GM18511 (cell line): ENCODE measurements at regions not wholly inside any gene's neighbourhood (a gene's known extent, or its start where the extent isn't known, plus 50 kb on each side); places are given as distances from the start of the nearest gene placed in this dataset.
"Not testable (repeated sequence)": the region's sequence is repeated elsewhere in the genome, so short reads cannot be mapped to it uniquely, and the experiment has no call there.

ENCODE experiments used
- ATAC-seq: cut with Tn5 transposase; IDR thresholded peaks from one replicate; pipeline ENCODE4 v1.9.1; 2021; ENCODE audit warnings: mild to moderate bottlenecking, moderate library complexity; ENCODE audit not compliant: unreplicated experiment

DNA sequence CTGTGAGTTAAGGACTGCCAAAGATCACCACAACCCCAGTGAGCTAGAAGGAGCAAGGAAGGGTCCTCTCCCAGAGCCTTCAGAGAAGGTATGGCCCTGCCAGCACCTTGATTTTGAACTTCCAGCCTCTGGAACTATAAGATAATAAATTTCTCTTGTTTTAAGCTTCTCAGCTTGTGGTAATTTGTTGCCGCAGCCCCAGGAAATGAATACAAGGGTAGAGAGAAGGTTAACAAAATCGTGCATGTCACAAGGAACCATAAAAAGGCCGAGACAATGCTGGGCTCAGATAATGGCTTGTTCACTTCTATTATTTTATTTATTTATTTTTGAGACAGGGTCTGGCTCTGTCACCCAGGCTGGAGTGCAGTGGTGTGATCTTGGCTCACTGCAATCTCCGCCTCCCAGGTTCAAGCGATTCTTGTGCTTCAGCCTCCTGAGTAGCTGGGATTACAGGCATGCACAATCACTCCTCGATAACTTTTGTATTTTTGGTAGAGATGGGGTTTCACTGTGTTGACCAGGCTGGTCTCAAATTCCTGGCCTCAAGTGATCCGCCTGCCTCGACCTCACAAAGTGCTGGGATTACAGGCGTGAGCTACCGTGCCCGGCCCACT lies 71.5 kb downstream of the WSB1 start:
- not testable (repeated sequence) for ATAC-seq

DNA sequence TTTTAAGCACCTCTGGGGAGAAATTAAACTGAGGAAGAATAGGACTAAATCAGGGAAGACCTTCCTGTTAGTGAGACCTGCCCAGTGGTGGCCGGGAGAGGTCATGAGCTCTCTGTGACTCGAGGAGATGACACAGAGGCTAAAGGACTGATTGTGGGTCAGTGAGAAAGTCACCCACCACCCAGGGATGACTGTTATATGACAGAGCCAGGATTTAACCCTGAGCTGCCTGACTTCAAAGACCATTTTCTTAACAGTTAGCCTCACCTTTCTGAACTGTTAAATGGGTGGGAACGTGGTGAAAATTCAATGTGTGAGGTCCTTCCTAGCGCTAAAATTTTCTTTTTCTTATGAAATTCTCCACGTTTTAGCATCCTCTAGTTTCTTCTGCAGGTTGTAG lies 72.5 kb downstream of the WSB1 start:
- ATAC-seq = no peak

DNA sequence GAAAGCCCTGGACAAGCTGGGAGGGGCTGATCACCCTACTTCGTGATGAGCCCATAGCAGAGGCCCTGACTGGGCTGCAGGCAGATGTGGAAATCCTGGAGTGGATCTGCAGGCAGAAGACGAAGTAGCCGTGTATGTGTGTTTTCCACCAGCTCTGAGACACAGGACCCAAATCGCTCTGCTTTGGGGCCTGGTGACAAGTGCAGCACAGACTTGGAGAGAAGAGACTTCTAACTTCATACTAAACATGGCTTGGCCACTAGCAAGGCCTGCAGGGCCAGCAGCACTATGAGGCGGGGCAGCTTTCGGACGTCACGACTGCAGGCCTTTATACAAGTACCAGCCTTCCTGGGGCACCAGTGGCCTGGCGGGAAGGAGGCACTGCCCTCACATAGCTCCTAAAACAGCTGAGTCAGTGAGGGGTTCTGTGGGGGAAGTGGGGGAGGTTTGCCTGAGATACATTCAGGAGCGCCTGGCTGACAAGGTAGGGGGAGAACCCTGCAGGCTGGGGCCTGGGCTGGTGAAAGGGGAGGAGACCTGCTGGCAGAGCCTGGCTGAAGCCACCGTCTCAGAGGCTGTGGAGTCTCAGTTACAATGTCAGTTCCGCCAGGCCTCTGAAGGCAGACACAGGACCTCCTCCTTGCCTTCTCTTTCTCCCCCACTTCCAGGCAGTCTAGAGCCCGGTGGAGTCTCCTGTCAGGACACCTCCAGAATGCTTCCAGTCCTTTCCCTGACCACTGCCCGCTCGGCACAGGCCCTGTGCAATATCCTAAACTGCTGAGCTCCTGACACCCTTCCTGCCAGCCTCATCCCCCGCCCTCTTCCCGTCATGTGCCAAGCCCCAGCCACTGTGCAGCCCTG lies 73.4 kb downstream of the WSB1 start:
- ATAC-seq = no peak

DNA sequence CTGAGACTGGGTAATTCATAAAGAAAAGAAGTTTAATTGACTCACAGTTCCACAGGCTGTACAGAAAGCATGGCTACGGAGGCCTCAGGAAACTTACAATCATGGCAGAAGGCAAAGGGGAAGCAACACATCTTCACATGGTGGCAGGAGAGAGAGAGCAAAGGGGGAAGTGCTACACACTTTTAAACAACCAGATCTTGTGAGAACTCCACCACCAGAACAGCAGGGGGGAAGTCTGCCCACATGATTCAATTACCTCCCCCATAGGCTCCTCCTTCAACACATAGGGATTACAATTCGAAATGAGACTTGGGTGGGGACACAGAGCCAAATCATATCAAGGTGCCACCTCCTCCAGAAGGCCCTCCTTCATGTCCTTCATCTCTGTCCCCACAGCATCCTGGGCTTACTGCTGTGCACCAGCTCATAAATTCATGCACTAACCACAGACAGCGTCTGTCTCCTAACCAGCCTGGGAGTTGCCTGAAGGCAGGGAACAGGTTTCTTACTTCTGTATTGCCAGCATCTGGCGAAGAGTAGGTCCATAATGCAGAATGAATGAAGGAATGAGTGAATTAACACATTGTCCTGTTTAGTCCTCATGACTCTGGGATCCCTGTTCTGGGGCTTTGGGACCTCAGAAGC lies 74.4 kb downstream of the WSB1 start:
- no peak for ATAC-seq

DNA sequence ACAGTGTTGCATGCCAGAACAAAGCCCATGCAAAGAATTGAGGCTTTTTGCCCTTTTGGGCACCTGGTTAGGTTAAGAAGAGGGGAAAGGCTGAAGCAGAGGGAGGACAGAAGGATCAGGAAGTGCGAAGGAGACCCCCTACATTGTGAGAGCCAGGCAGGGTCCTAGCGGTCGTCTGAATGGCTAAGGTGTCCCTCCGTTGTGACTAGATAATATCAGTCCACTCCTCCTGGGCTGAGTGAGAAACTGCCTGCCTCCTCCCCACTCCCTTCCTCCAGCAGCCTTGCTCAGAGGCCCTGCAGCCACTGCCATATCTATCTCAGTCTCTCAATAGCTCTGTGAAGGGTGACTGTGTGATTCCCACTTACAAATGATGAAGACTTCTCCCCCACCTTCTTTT lies 75.1 kb downstream of the WSB1 start:
- ATAC-seq = no peak

DNA sequence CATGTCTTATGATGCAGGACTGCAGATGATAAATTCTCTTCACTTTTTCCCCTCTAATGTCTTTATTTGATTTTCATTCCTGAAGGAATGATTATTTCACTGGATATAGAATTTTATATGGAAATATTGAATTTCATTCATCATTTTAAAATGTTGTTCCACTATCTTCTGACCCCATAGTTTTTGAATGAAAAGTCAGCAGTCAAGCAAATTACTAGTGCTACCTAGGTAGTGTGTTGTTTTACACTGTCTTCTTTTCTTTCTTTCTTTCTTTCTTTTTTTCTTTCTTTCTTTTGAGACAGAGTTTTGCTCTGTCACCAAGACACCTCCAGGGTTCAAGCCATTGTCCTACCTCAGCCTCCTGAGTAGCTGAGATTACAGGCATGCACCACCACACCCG lies 76.9 kb downstream of the WSB1 start:
- no peak for ATAC-seq

DNA sequence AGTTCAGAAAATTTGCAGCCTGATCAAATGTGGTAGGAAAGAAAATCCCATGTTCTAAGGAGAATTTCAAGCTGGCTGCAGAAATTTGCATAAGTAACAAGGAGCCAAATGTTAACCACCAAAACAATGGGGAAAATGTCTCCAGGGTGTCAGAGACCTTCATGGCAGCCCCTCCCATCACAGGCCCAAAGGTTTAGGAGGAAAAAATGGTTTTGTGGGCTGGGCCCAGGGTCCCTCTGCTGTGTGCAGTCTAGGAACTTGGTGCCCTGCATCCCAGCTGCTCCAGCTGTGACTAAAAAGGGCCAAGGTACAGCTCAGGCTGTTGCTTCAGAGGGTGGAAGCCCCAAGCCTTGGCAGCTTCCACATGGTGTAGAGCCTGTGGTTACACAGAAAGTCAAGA lies 79.8 kb downstream of the WSB1 start:
- ATAC-seq = not testable (repeated sequence)

DNA sequence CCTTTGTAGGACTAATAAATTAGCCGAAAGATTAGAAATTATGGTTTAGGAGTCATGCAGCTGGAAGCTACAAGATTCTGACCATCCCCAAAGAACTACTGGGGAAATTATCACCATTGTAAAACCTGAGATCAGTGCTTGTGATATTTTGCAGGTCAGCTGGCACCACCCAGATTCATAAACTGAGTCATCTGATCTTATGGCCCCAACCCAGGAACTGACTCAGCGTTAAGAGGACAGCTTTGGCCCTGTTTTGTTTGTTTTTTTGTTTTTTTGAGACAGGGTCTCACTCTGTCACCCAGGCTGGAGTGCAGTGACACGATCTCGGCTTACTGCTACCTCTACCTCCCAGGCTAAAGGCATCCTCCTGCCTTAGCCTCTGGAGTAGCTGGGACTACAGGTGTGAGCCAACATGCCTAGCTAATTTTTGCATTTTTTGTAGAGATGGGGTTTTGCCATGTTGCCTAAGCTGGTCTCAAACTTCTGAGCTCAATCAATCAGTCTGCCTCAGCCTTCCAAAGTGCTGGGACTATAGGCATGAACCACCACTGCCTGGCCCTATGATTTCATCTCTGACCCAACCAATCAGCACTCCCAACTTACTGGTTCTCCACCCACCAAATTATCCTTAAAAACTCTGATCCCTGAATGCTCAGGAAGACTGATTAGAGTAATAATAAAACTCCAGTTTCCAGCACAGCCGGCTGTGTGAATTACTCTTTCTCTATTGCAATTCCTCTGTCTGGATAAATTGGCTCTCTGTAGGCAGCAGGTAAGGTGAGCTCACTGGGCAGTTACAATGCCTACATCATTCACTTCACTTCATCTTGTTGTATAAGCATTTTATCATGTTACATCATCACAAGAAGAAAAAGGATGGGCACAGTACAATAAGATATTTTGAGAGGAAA lies 79.4 kb upstream of the KSR1 start:
- no peak for ATAC-seq

DNA sequence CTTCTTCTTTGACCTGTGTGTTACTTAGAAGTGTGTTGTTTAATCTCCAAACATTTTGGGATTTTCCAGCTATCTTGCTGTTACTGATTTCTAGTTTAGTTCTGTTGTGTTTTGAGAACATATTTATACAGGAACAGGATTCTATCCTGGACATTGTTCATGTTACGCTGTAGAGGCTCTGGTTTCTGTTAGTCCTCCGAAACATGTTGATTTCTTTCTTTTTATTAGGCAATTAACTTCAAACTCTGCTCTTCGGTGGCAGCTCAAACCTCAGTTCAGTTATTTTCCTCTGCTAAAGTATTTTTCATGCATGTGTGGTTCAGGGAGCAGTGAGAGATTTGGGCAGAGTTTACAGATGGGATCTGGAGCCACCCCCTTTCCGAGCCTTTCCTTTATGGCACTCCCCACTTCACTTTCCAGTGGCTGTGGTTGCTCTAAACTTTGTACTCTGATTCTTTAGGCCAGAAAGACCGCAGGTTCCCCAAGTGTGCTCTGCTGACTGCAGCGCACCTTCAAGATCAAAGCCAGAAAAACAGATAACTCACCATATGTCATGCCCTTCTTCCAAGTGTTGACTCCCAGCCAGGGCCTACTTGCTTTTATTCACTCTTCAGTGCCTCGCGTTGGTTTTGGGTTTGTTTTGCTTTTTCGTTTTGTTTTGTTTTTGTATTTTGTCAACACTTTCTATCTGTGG lies 77.6 kb upstream of the KSR1 start:
- ATAC-seq = no peak

DNA sequence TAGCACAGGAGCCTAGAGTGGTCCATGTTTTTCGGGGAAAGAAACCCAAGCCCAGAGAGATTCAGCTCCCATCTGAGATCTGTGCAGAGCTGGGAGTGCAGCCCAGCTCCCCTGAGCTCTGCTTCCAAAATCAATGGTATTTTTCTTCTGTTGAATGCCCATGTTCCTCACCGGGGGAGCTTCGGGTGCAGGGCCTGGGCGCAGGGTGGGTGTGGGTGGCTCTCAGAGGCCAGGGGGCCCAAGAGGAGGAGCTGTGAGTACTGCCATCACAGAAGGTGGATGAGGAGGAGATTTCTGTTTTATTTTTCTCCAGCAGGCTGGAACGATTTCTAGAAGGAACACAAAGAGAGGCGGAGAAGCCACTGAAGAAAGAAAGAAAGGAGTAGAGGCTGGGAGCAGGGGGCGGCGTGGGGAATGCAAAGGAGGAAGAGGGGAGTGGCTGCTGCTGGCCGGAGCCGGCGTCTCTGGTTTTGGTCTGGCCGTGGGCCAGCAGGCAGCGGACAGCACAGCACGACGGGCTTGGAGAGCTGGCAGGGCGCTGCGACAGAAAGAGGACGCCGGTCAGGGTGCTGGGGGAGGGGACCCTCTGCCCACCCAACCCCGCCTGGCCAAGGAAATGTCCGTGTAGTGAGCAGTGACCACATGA lies 76.2 kb upstream of the KSR1 start:
- ATAC-seq = no peak

DNA sequence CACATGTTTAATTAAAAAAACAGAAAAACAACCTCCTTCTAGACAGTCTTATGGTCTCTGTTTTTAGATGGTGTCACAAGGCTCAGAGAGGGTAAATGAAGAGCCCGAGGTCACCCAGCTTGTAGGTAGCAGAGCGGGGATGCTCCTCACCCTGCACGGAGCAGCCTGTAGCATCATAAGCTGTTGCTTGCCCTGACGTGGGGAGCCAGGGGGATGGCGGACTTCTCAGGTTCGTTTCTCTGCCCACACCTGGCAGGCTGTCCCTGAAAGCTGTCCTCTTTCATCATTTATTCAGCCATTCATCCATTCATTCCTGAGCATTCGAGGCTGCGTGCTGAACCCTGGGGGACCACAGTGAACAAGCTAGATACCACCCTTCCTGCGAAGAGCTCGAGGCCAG lies 75.7 kb upstream of the KSR1 start:
- no peak for ATAC-seq

DNA sequence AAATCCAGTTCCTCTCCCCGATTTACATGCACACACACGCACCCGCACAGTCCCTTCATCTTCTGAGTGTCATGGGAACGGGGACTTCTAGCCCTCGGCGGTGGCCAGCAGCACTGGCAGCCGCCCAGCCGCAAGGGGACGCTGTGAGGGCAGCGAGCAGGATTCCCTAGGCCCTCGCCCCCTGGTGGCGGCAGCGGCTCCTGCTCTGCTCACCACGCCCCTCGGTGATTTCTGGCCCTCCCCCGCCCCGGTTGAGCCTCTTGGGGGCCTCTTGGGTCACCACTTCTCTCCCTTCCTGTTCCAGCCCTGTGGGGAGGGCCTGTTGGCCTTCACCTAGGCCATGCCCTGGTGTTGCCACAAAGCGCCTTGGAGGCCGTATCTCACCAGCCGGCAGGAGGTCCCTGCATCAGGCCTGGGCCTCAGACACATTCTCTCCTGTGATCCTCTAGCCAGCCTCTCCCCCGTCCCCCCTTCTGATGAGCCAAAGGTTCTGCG lies 75.2 kb upstream of the KSR1 start:
- peak; percentile 75 for ATAC-seq

DNA sequence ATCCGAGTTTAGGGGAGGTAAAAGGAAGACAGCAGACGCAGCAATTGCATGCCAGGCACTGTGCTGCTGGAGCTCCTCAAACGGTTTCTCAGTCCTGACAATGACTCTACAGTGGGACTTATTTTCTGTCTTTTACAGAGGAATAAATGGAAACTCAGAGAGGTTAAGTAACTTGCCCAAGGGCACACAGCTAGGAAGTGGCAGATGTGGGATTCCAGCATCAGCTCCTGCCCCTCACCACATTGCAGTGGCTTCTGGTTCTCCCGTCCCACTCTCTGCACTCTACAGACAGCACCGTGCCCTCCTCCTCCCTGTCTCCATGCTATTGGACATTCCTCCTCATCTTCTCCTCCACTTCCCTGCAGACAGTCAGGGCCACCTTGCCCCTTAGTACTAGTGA lies 74.2 kb upstream of the KSR1 start:
- no peak for ATAC-seq

DNA sequence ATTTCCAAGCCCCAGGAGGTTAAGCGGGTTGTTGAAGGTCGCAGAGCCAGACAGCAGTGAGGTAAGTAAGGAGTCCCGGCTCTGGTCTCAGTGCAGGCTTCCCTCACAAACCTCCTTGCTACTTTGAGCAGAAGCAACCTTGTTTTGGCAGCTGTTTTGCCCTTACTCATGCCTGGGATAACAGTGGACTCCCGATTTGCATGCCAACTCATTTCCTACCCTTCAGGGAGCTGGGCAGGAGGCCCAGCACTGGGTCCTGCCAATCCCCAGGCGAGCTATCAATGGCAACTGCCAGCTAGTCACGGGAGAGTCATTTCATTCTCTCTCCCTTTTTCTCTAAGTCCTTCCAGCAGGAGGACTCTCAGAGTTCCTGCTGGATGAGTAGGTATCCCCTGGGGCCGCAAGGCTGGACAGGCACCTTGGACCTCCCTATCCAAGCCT lies 72.0 kb upstream of the KSR1 start:
- no peak for ATAC-seq

DNA sequence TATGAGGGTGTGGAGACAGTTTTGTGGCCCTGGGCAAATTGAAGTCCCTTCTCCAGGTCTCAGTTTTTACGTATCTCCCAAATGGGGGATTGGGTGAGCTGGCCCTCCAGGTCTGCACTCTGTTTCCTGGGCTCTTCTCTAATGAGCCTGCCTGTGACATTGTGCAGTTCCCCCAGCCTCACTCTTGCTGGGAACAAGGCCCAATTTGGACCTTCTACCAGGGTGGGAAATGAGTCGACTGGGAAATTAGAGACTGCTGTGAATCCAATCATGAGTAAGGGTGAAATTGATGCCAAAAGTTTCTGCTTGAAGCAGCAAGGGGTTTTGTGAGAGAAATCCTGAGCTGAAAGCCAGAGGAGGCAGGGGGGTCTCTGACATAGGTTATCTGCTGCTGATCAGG lies 71.5 kb upstream of the KSR1 start:
- ATAC-seq = no peak

DNA sequence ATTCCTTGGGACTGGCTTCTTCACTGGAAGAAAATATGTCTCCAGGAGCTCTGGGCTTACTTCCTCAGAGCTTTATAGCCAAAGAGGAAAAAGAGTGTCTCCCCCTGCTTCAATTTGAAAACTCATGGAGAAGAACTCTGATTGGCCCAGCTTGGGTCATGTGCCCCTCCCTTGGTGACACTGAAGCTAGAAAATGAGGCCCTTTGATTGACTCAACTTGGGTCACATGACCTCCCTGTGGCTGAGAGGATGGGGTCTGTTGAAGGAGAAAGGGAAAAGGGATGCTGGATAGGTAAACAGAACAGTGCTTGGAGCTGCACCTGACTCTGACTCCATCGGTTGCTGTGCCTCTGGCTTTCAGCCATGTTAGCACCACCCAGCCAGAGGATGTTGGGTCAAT lies 70.6 kb upstream of the KSR1 start:
- ATAC-seq = no peak

DNA sequence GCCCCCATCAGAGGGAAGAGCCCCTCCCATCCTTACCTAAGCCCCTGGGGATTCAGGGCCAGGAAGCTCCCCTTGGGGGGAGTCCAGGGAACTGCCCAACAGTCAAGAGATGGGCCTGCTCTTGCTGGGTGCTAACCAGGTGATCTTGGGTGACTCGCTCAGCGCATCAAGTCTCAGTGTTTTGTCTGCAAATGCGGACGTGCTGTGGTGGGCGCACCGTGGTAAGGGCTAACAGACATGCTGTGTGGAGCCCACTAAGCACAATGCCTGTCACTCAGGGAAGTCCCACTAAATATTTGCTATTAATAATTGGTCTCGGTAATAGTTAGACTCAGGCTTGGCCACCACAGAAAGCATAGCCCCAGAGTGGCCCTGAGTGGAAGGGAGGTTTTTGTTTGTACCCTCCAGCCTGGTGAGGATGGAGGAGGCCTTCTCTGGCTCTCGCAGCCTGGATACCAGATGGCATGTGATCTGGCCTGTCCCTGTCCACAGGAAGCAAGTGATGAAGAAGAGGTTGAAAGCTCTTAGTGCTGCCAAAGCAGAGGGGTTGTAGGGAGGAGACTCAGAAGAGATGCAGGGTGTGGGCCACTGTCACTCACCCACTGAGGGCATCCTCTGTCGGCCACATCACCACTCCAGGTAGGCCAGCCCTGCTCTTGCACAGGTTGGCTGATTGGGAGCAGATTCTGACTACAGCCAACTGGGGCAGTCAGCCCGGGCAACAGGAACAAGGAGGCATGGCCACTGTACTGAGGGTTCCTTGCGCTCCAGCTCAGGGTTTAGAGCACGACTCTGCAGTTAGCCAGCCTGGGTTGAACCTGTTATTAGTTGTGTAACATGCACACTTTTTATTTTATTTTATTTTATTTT lies 69.8 kb upstream of the KSR1 start:
- ATAC-seq = no peak

DNA sequence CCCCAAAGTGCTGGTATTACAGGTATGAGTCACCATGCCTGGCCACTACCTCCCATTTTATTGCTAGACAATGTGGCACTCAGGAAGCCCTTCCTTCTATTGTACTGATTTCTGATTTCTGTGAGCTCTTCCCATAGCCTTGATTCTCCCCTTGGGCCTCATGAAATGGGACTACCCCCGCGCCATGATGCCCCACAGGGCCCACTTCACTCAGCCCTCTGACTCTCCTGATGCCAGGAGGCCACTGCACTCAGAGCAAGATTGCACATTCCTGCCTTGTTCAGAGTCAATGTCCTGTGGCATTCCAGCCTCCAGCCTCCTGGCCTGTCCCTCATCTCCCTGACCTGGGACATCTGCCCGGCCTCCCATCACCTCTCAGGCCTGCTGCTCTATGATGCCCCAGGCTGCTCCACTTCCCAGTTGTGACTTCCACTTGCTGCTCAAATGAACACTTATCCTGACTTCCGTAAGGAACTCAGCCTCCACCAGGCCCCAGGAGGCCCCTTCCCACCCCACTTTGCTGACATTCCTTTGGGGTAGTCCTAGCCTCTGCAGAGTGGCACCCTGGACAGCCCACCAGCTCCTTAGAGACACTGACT lies 66.6 kb upstream of the KSR1 start:
- no peak for ATAC-seq
